Nephron (organoid): ENCODE measurements at regions not wholly inside any gene's neighbourhood (a gene's known extent, or its start where the extent isn't known, plus 50 kb on each side); places are given as distances from the start of the nearest gene placed in this dataset.
A peak's percentile ranks its signal among the peaks of the same experiment; 100 is the strongest.

Experiments
- H3K27ac Mint-ChIP-seq, 3 experiments: 2 replicates each; pipeline ENCODE4 v1.8.0; 2020; ENCODE audit warnings: mixed read lengths in 3 of 3, mild to moderate bottlenecking in 2 of 3, moderate library complexity in 1 of 3
- H3K27me3 Mint-ChIP-seq: 2 replicates; pipeline ENCODE4 v1.8.0; 2021; ENCODE audit warnings: low read depth, mild to moderate bottlenecking, moderate library complexity, mixed read lengths
- H3K36me3 Mint-ChIP-seq: 2 replicates; pipeline ENCODE4 v1.8.0; 2020; ENCODE audit warnings: low read depth, mixed read lengths
- H3K4me1 Mint-ChIP-seq: 2 replicates; pipeline ENCODE4 v1.8.0; 2020; ENCODE audit warnings: mixed read lengths
- H3K4me3 Mint-ChIP-seq, 3 experiments: 2 replicates each; pipeline ENCODE4 v1.8.0; 2020; ENCODE audit warnings: mild to moderate bottlenecking in 3 of 3, mixed read lengths in 3 of 3, moderate library complexity in 2 of 3
- H3K9me3 Mint-ChIP-seq: 2 replicates; pipeline ENCODE4 v1.8.0; 2020; ENCODE audit warnings: mixed read lengths
- TF ChIP-seq, protein P1 (sequence below), 3 experiments: fragments of 200-600 bp; sonication (generic); IDR thresholded peaks; one replicate each; pipeline ENCODE4 v1.5.0; 2021; ENCODE audit warnings: antibody characterized with exemption in 3 of 3; ENCODE audit not compliant: unreplicated experiment in 3 of 3

- TF ChIP-seq, protein P1, sequence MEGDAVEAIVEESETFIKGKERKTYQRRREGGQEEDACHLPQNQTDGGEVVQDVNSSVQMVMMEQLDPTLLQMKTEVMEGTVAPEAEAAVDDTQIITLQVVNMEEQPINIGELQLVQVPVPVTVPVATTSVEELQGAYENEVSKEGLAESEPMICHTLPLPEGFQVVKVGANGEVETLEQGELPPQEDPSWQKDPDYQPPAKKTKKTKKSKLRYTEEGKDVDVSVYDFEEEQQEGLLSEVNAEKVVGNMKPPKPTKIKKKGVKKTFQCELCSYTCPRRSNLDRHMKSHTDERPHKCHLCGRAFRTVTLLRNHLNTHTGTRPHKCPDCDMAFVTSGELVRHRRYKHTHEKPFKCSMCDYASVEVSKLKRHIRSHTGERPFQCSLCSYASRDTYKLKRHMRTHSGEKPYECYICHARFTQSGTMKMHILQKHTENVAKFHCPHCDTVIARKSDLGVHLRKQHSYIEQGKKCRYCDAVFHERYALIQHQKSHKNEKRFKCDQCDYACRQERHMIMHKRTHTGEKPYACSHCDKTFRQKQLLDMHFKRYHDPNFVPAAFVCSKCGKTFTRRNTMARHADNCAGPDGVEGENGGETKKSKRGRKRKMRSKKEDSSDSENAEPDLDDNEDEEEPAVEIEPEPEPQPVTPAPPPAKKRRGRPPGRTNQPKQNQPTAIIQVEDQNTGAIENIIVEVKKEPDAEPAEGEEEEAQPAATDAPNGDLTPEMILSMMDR (IDR thresholded peaks at IDR 0.05; ENCODE audit: unreplicated experiment in 3 of 3), result no peak
- H3K36me3 Mint-ChIP-seq, result no peaks in the 10 kb centered on the region
- H3K27me3 Mint-ChIP-seq, result no peaks in the 10 kb centered on the region
These were observed 432.4 kb downstream of the BMP2 start for GRCh38 chr20:7199861-7200260.

DNA sequence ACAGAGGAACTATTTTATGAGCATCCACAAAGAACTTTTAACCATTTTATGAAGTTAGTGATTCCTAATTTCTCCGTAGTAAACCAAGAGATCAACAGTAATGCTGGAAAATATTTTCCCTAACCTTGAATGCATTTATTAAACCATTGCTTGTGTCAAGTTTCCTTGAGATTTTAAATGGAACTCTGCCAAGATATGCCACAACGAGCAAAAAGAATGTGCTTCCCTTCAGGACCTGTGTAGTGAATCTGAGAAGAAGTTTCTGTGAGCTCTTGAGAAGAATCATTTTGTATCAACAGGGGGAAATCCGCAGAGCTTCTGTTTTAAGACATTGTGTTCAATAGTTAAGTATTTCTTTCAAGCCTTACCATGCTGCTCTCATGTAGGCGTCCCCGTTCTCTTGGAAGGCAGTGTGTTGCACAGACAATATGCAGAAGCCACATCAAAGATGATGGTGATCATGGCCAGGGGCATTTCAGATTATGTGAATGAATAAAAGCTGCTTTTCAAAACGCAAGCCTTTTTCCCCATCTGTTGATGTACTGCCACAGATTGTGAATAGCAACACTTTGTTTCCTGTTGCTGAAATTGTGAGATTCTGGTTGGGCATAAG is 439.8 kb downstream of the BMP2 start:
- Mint-ChIP-seq H3K27me3 (no peaks in the 10 kb centered on the region), H3K36me3 (no peaks in the 10 kb centered on the region), H3K27ac (peak overlapping the region in 2 of 3 experiments; percentile 52 to 63), H3K4me3 (no peak overlapping the region), H3K9me3 (no peaks in the 10 kb centered on the region), H3K4me1 (peaks cover 12% of the 10 kb centered on the region)
- TF ChIP-seq, protein P1 (IDR thresholded peaks at IDR 0.05; ENCODE audit: unreplicated experiment in 3 of 3), result no peak

More at GRCh38 chr20:7199861-7200260, 432.4 kb downstream of the BMP2 start:
- no peak overlapping the region for H3K4me3 Mint-ChIP-seq
- H3K4me1 Mint-ChIP-seq, result no peaks in the 10 kb centered on the region
- H3K27ac Mint-ChIP-seq, result no peak overlapping the region
- no peaks in the 10 kb centered on the region for H3K9me3 Mint-ChIP-seq

GRCh38 chr20:7210910-7211309 is 443.4 kb downstream of the BMP2 start:
- H3K27ac Mint-ChIP-seq, result no peak overlapping the region
- no peak overlapping the region for H3K4me3 Mint-ChIP-seq
- TF ChIP-seq, protein P1 (IDR thresholded peaks at IDR 0.05; ENCODE audit: unreplicated experiment in 3 of 3), result no peak
- no peaks in the 10 kb centered on the region for H3K27me3 Mint-ChIP-seq
- H3K4me1 Mint-ChIP-seq, result peaks cover 12% of the 10 kb centered on the region
- no peaks in the 10 kb centered on the region for H3K9me3 Mint-ChIP-seq
- no peaks in the 10 kb centered on the region for H3K36me3 Mint-ChIP-seq

DNA sequence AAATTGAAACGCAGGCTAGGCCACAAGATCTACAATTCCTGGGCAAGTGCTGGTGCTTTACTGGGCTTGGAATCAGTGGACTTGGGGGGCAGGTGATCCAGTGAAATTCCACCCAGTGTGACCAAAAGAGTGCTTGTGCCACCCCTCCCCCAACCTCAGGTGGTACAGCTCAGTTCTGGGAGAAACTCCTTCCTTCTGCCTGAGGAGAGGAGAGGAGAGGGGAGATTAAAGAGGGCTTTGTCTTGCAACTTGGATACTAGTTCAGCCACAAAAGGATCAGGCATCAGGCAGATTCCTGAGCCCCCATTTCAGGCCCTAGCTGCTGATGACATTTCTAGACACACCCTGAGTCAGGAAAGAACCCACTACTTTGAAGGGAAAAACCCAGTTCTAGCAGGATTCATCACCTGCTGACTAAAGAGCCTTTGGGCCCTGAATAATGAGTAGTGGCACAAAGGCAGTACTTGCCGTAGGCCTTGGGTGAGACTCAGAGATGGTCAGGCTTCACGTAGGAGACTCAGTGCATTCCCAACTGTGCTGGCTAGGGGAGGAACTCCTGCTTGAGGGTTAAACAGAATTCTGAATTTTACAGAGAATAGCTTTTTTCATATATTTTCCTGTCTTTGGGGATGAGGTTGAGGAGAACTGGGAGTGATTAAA is 446.7 kb downstream of the BMP2 start:
- Mint-ChIP-seq H3K27ac (no peak overlapping the region), H3K4me1 (no peaks in the 10 kb centered on the region), H3K4me3 (no peak overlapping the region), H3K27me3 (no peaks in the 10 kb centered on the region), H3K9me3 (no peaks in the 10 kb centered on the region), H3K36me3 (no peaks in the 10 kb centered on the region)
- TF ChIP-seq, protein P1 (IDR thresholded peaks at IDR 0.05; ENCODE audit: unreplicated experiment in 3 of 3), result no peak

DNA sequence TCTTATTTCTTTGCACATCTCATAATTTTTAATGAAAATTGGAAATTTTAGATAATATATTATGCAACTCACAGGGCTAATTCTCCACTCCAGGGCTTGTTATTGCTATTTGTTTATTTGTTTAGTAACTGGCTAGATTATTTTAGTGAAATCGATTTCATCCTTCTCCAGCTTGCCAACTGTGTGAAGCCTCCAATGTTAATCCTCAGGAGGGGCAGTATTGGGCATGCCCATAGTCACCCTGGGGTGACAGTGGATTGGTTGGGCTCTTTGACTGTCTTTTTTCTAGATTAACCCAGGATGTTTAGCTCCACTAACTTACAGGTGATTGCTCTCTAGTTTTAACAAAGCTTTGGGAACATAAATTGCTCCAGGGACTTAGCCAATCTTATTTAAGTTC is 450.1 kb downstream of the BMP2 start:
- no peak overlapping the region for H3K27ac Mint-ChIP-seq
- TF ChIP-seq, protein P1 (IDR thresholded peaks at IDR 0.05; ENCODE audit: unreplicated experiment in 3 of 3), result no peak
- no peaks in the 10 kb centered on the region for H3K4me1 Mint-ChIP-seq
- peaks cover 2% of the 10 kb centered on the region for H3K9me3 Mint-ChIP-seq
- no peak overlapping the region for H3K4me3 Mint-ChIP-seq
- no peaks in the 10 kb centered on the region for H3K36me3 Mint-ChIP-seq
- no peaks in the 10 kb centered on the region for H3K27me3 Mint-ChIP-seq

DNA sequence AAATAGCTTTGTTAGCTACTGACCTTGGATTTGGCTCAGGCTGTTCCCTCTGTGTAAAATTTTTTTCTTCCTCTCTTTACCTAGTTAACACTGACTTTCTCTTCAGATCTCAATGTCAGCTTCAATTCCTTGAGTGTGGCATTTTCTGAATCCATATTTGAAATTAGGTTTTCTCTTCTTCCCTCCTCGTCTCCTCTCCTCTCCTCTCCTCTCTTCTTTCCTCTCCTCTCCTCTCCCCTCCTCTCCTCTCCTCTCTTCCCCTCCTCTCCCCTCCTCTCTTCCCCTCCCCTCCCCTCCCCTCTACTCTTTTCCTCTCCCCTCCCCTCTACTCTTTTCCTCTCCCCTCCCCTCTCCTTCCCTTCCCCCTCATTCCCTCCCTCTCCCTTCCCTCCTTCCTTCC is 453.3 kb downstream of the BMP2 start:
- H3K4me1 Mint-ChIP-seq, result no peaks in the 10 kb centered on the region
- H3K27ac Mint-ChIP-seq, result no peak overlapping the region
- H3K36me3 Mint-ChIP-seq, result no peaks in the 10 kb centered on the region
- H3K27me3 Mint-ChIP-seq, result no peaks in the 10 kb centered on the region
- peaks cover 14% of the 10 kb centered on the region for H3K9me3 Mint-ChIP-seq
- H3K4me3 Mint-ChIP-seq, result no peak overlapping the region
- TF ChIP-seq, protein P1 (IDR thresholded peaks at IDR 0.05; ENCODE audit: unreplicated experiment in 3 of 3), result no peak
